HG03520 (cell line): ENCODE measurements at regions not wholly inside any gene's neighbourhood (a gene's known extent, or its start where the extent isn't known, plus 50 kb on each side); places are given as distances from the start of the nearest gene placed in this dataset.
"Not testable (repeated sequence)": the region's sequence is repeated elsewhere in the genome, so short reads cannot be mapped to it uniquely, and the experiment has no call there.

ENCODE experiments used
- ATAC-seq: cut with Tn5 transposase; IDR thresholded peaks from one replicate; pipeline ENCODE4 v1.9.1; 2021; ENCODE audit warnings: mild to moderate bottlenecking, moderate library complexity; ENCODE audit not compliant: unreplicated experiment

DNA sequence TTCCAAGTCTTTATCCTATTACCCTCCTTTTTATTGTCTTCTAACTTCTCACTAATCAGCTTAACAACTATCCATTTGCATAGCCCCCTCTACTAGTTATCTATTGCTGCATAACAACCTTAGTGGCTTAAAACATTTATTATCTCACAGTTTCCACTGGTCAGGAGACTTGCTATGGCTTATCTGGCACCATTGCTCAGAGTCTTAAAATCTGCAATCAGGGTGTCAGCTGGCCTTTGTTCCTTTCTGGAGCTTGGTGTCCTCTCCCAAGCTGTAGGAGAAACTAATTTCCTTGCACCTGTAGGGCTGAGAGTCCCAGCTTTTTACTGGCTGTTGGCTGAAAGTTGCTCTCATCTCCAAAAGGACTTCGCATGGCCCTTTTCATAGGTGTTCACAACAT is 137.0 kb upstream of the SMIM31 start:
- ATAC-seq: no peak

- no peak for ATAC-seq
Measured at GRCh38 chr4:164617426-164617825, 136.5 kb upstream of the SMIM31 start.

DNA sequence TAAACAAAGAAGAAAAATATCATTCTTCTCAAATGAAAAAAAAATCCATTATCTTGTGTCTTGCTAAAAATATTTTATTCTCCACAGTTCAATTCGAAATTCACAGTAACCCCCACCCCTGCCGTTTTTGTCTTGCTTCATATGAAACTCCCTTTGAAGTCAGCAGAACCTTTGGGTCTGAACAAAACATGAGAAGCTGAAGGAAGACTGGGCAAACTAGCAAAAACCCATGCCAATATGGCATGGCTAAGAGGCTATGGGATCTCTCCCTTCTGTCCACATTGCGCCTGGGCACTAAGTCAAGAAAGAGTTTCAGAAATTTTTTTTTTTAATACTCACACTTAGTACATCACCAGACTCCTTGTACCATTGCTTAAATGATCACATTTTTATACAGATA is 136.0 kb upstream of the SMIM31 start:
- no peak for ATAC-seq

DNA sequence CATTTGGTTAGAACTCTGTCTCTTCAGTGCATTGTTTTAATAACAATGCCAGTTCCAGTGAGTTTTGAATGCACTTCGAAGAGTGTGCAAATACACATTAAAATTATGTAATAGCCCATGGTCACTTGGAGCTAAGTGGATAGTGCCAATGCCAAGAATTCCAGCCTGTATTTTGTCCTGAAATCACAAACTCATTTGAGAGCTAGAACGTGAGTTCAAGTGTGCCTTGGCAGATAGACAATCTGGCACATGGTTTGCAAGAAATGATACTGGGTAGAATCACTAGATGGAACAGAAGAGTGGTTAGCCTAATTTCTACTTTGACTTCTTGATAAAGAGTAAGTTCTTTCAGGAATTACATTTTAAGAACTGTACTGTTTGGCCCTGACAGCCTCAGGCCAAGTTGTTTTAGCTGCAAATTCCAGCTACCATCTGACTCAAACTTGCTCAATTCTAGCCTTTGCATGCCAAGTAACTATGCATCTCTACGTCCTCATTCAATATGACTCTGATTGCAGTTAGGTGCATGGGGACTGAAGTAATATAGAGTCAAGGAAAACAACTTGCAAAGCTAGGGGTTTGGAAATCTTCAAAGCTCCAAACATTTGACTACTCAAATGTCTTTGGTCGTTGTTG is 131.9 kb upstream of the SMIM31 start:
- no peak for ATAC-seq

- no peak for ATAC-seq
Measured at GRCh38 chr4:164623099-164623498, 130.8 kb upstream of the SMIM31 start.

DNA sequence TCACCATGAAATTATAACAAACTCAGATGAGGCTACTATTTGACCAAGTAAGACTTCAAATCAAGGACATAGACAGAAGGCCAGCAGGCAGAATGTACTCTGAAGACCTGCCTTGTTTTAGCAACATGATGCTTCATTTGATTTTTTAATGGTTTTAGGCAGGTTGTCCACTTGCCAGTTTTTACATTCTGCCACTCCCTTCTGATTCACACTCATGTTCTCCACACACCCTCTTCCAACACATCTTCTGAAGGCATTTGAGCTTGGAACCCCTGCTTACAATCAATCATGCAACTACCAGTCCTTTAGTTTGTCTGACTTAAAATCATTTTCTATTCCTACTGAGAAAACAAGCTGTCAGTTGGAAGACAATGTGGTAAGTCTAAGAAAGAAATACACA is 114.9 kb upstream of the SMIM31 start:
- no peak for ATAC-seq

- no peak for ATAC-seq
Measured at GRCh38 chr4:164648151-164648848, 105.6 kb upstream of the SMIM31 start.

- ATAC-seq: no peak
Measured at GRCh38 chr4:164648849-164649212, 105.1 kb upstream of the SMIM31 start.

DNA sequence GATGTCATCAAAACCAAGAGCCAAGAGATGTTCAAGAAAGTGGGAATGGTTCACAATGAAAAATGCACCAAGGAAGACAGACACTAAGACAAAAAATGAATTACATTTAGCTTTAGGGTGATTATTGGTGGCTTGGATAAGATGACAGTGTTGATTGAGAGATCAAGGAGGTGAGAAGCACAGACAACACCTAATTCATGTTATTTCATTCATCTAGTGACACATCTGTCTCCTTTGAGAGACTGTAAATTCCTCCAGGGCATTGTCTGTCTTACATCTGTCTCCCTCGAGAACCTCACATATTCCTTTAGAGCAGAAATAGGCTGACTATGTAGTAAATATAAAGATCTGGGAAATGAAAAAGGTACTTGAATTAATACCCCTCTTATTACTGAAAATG is 94.2 kb upstream of the SMIM31 start:
- no peak for ATAC-seq

- ATAC-seq: not testable (repeated sequence)
Measured at GRCh38 chr4:164676152-164676551, 77.8 kb upstream of the SMIM31 start.

GRCh38 chr4:164683040-164683439 is 70.9 kb upstream of the SMIM31 start:
- no peak for ATAC-seq

DNA sequence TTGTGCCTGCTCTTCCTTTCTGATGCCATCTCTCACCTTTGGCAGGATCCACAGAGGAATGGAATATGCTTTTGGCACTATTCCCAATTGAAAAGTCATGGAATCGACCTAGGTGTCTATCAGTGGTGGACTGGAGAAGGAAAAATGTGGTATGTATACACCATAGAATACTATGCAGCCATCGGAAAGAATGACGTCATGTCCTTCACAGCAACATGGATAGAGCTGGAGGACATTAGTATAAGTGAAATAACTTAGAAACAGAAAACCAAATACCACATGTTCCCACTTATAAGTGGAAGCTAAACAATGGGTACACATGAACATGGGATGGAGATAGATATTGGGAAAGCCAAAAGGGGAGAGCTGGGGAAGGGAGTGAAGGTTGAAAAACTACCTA is 58.3 kb upstream of the SMIM31 start:
- no peak for ATAC-seq

- no peak for ATAC-seq
Measured at GRCh38 chr4:164700471-164700870, 53.5 kb upstream of the SMIM31 start.

- ATAC-seq: peak; percentile 79
Measured at GRCh38 chr4:164701665-164702064, 52.3 kb upstream of the SMIM31 start.
